ENCODE measurements at regions not wholly inside any gene's neighbourhood (a gene's known extent, or its start where the extent isn't known, plus 50 kb on each side); places are given as distances from the start of the nearest gene placed in this dataset.

DNA sequence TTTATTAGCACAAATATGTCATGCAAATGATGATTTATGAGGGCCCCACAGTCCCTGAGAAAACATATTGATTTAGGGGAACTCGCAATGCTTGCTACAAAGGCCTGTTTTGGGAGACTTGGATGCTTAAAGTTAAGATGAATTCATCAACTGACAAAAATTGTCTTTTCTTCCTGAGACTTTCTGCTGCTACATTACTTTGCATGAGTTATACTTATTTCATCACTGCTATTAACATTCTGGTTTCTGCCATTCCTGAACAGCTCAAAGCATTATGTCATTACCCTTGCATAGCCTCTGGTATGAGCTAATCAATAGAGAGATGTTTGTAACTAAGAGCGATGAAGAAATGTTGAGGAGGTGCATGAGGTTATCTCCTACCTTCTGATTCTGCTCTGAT lies 74.4 kb downstream of the SOX11 start:
- Histone ChIP-seq H2AFZ (no peak overlapping the region), H3K36me3 (ENCODE audit: low read depth) (no peaks in the 10 kb centered on the region), H3K4me3 (no peak overlapping the region), H4K20me1 (ENCODE audit: insufficient read depth) (no peaks in the 10 kb centered on the region), H3K4me1 (replicated peaks; ENCODE audit: insufficient read depth) (no peaks in the 10 kb centered on the region), H3F3A (ENCODE audit: insufficient read depth, low read depth) (no peaks in the 10 kb centered on the region), H3K4me2 (no peak overlapping the region), H3K9me2 (ENCODE audit: insufficient read depth) (no peaks in the 10 kb centered on the region), H3K27me3 (ENCODE audit: insufficient read depth, low read depth) (peaks cover 24% of the 10 kb centered on the region), H3K27ac (no peak overlapping the region), H3K9me3 (ENCODE audit: insufficient read depth, low read depth) (no peaks in the 10 kb centered on the region), H3K79me2 (ENCODE audit: low read depth) (no peaks in the 10 kb centered on the region)
- ChIA-PET CTCF (no interaction called here), POLR2A (ENCODE audit: unreplicated experiment) (no interaction called here)
- intact Hi-C loops (cut with micrococcal nuclease; ENCODE audit: unreplicated experiment), result no loop called here
- DNase-seq, result no peak
- TF ChIP-seq, protein P1, sequence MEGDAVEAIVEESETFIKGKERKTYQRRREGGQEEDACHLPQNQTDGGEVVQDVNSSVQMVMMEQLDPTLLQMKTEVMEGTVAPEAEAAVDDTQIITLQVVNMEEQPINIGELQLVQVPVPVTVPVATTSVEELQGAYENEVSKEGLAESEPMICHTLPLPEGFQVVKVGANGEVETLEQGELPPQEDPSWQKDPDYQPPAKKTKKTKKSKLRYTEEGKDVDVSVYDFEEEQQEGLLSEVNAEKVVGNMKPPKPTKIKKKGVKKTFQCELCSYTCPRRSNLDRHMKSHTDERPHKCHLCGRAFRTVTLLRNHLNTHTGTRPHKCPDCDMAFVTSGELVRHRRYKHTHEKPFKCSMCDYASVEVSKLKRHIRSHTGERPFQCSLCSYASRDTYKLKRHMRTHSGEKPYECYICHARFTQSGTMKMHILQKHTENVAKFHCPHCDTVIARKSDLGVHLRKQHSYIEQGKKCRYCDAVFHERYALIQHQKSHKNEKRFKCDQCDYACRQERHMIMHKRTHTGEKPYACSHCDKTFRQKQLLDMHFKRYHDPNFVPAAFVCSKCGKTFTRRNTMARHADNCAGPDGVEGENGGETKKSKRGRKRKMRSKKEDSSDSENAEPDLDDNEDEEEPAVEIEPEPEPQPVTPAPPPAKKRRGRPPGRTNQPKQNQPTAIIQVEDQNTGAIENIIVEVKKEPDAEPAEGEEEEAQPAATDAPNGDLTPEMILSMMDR (conservative IDR thresholded peaks at IDR 0.05), result no peak
- no peak for TF ChIP-seq EZH2 (IDR thresholded peaks at IDR 0.05; ENCODE audit: low read depth)
- no TSS peak for BruUV-seq (replicated peaks)

DNA sequence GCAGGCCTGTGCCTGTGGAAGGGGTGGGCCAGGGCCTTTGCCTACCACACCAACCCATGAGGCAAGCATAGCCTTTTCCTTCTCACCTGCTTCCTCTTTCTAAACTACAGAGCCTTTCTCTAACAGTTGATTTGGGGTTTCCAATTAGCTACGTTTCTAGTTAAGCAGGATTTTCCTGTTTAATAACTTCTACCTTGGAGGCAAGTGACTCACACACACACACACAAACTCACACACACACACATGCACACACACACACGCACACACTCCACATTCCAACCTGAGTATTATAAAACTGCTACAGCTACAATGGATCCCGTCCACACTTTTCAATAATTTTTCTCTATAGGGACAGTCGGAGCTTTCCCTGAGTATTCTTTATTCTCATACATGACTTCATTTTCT lies 84.9 kb downstream of the SOX11 start:
- ChIA-PET CTCF (no interaction called here), POLR2A (ENCODE audit: unreplicated experiment) (no interaction called here)

DNA sequence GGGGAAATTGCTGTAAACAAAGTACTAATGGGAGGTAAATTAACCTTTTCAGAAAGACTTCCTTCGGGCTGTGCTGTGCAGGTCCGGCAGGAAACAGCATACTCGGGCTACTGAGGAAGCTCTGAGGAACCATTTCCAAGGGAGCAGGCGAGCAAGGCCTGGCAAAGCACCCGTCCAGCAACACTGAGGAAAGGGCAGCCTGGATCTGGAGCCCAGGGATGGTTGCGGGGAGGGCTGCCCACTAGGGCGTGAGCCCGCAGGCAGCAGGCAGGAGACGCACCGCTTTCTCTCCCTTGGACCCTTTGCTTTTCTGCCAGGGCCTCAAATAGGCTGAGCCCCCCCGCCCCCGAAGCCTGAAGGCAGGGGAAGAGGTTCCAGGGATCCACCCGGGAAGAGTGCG lies 89.5 kb downstream of the SOX11 start:
- Histone ChIP-seq H3K27me3 (ENCODE audit: insufficient read depth, low read depth) (peaks cover 15% of the 10 kb centered on the region; the same call in 1 of the 2 replicates), H3K9me3 (ENCODE audit: insufficient read depth, low read depth) (no peaks in the 10 kb centered on the region), H2AFZ (no peak overlapping the region), H3K4me1 (replicated peaks; ENCODE audit: insufficient read depth) (no peaks in the 10 kb centered on the region), H3K79me2 (ENCODE audit: low read depth) (no peaks in the 10 kb centered on the region), H3K4me3 (no peak overlapping the region), H3F3A (ENCODE audit: insufficient read depth, low read depth) (no peaks in the 10 kb centered on the region), H3K27ac (no peak overlapping the region), H3K36me3 (ENCODE audit: low read depth) (no peaks in the 10 kb centered on the region), H3K9me2 (ENCODE audit: insufficient read depth) (no peaks in the 10 kb centered on the region), H3K4me2 (no peak overlapping the region), H4K20me1 (ENCODE audit: insufficient read depth) (no peaks in the 10 kb centered on the region)
- DNase-seq, result no peak
- no TSS peak for BruUV-seq (replicated peaks)
- intact Hi-C loops (cut with micrococcal nuclease; ENCODE audit: unreplicated experiment), result no loop called here
- no peak for TF ChIP-seq EZH2 (IDR thresholded peaks at IDR 0.05; ENCODE audit: low read depth)
- TF ChIP-seq, protein P1 (conservative IDR thresholded peaks at IDR 0.05), result no peak
- ChIA-PET POLR2A (ENCODE audit: unreplicated experiment) (no interaction called here), CTCF (no interaction called here)

More for the DNA sequence above, 84.9 kb downstream of the SOX11 start:
- Histone ChIP-seq H3K9me2 (ENCODE audit: insufficient read depth) (no peaks in the 10 kb centered on the region), H3K4me3 (no peak overlapping the region), H3F3A (ENCODE audit: insufficient read depth, low read depth) (no peaks in the 10 kb centered on the region), H4K20me1 (ENCODE audit: insufficient read depth) (no peaks in the 10 kb centered on the region), H3K4me2 (no peak overlapping the region), H3K27me3 (ENCODE audit: insufficient read depth, low read depth) (0 out of 2 replicates have a peak, but pooled peaks cover 5% of the 10 kb centered on the region), H3K79me2 (ENCODE audit: low read depth) (no peaks in the 10 kb centered on the region), H3K9me3 (ENCODE audit: insufficient read depth, low read depth) (no peaks in the 10 kb centered on the region), H3K27ac (no peak overlapping the region), H3K36me3 (ENCODE audit: low read depth) (no peaks in the 10 kb centered on the region), H3K4me1 (replicated peaks; ENCODE audit: insufficient read depth) (no peaks in the 10 kb centered on the region), H2AFZ (no peak overlapping the region)
- peak in 1 of 2 experiments; percentile 42 for DNase-seq
- TF ChIP-seq EZH2 (IDR thresholded peaks at IDR 0.05; ENCODE audit: low read depth), result no peak
- TF ChIP-seq, protein P1 (conservative IDR thresholded peaks at IDR 0.05), result no peak
- intact Hi-C loops (cut with micrococcal nuclease; ENCODE audit: unreplicated experiment), result no loop called here
- BruUV-seq (replicated peaks), result no TSS peak

Data from PC-9 (cell line).